ENCODE measurements at regions not wholly inside any gene's neighbourhood (a gene's known extent, or its start where the extent isn't known, plus 50 kb on each side); places are given as distances from the start of the nearest gene placed in this dataset.

DNA sequence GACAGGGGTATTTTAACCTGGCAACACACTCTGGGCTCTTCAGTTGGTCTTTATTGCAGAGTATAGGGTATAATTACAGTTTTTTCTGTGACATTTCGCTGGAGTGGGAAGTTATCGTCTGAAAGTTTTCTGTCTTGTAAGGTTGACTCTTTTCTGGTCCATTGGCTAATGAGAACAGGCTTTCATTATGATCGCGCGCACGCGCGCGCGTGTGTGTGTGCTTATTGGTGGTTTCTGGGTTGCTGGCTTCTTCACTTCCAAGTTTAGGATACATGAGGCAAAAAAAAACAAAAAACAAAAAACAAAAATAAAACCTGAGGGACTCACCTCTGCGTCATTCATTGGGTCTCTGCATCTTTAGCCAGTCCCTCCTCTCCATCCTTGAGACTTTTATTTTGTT lies 68.7 kb upstream of the MYOCD start:
- TF ChIP-seq, protein P1, sequence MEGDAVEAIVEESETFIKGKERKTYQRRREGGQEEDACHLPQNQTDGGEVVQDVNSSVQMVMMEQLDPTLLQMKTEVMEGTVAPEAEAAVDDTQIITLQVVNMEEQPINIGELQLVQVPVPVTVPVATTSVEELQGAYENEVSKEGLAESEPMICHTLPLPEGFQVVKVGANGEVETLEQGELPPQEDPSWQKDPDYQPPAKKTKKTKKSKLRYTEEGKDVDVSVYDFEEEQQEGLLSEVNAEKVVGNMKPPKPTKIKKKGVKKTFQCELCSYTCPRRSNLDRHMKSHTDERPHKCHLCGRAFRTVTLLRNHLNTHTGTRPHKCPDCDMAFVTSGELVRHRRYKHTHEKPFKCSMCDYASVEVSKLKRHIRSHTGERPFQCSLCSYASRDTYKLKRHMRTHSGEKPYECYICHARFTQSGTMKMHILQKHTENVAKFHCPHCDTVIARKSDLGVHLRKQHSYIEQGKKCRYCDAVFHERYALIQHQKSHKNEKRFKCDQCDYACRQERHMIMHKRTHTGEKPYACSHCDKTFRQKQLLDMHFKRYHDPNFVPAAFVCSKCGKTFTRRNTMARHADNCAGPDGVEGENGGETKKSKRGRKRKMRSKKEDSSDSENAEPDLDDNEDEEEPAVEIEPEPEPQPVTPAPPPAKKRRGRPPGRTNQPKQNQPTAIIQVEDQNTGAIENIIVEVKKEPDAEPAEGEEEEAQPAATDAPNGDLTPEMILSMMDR (IDR thresholded peaks at IDR 0.05): no peak
- TF ChIP-seq POLR2AphosphoS5 (IDR thresholded peaks at IDR 0.05): no peak
- no peak for TF ChIP-seq EP300 (IDR thresholded peaks at IDR 0.05)

Data from suprapubic skin (tissue), 4 donors.